ENCODE measurements at regions not wholly inside any gene's neighbourhood (a gene's known extent, or its start where the extent isn't known, plus 50 kb on each side); places are given as distances from the start of the nearest gene placed in this dataset.

DNA sequence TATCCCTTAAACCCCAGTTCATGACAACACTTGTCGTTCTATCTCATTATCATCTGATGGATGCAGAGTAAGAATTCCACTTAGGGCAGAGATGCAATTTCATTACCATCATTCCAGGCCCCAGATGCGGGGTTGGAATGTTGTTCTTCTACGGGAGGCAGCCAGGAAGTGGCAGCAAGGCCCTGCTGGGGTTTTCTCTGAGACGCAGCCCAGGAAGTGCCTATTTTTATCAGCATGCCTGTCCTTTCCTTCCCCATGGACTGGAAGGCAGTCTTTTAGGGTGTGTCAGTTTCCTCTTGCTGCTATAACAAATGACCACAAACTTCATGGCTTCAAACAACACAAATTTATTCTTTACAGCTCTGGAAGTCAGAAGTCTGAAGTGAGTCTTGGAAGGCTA is 246.6 kb upstream of the DYNLRB2 start:
- TF ChIP-seq, protein P1, sequence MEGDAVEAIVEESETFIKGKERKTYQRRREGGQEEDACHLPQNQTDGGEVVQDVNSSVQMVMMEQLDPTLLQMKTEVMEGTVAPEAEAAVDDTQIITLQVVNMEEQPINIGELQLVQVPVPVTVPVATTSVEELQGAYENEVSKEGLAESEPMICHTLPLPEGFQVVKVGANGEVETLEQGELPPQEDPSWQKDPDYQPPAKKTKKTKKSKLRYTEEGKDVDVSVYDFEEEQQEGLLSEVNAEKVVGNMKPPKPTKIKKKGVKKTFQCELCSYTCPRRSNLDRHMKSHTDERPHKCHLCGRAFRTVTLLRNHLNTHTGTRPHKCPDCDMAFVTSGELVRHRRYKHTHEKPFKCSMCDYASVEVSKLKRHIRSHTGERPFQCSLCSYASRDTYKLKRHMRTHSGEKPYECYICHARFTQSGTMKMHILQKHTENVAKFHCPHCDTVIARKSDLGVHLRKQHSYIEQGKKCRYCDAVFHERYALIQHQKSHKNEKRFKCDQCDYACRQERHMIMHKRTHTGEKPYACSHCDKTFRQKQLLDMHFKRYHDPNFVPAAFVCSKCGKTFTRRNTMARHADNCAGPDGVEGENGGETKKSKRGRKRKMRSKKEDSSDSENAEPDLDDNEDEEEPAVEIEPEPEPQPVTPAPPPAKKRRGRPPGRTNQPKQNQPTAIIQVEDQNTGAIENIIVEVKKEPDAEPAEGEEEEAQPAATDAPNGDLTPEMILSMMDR (IDR thresholded peaks at IDR 0.05) = no peak
- TF ChIP-seq POLR2A (IDR thresholded peaks at IDR 0.05) = no peak

Data from lower leg skin (tissue), 3 donors.